NCI-H1417 (cell line): ENCODE measurements at regions not wholly inside any gene's neighbourhood (a gene's known extent, or its start where the extent isn't known, plus 50 kb on each side); places are given as distances from the start of the nearest gene placed in this dataset.
A peak's percentile ranks its signal among the peaks of the same experiment; 100 is the strongest.
"Not testable (repeated sequence)": the region's sequence is repeated elsewhere in the genome, so short reads cannot be mapped to it uniquely, and the experiment has no call there.

Source experiments
- DNase-seq, 3 experiments: peaks; one replicate each; lab custom pipeline; 2025; lab: John Stamatoyannopoulos, UW

DNA sequence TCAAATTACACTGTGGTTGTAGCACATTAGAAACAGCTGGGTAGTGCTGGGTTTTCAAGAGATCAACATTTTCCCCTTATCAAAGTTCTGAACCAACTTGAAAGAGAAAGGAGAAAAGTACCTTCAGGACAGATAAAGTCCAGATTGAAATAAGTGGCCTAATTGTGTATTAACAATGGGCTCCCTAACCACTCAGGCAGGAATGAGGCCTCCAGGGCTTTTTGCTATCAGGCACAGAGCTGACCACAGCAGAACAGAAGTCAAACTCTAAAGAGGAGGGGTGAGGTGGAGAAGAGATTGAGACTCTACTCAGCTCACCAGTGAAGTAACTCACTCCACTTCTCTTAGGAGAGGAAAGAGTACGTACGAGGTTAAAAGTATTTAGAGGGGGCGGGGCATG lies 394.1 kb upstream of the PHF14 start:
- peak in 1 of 3 experiments; percentile 10 for DNase-seq

DNA sequence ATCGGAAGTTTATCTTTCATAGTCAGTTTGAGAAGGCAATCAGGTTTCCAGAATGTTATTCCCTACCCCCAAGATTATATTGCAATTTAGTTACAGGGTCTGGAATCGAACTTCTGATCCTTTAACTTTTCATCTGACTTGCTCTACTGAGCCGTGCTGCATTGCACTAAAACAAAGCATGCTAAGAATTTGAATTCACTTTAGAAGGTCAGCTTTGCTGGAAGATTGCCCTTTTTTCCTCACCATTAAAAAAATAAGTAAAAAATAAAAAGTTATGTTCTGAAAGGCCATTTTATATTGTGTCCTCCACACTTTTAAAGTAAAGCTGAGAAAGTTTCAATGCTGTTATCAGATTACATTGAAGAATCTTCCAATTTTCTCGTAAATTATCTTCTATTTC lies 388.8 kb upstream of the PHF14 start:
- DNase-seq = no peak

DNA sequence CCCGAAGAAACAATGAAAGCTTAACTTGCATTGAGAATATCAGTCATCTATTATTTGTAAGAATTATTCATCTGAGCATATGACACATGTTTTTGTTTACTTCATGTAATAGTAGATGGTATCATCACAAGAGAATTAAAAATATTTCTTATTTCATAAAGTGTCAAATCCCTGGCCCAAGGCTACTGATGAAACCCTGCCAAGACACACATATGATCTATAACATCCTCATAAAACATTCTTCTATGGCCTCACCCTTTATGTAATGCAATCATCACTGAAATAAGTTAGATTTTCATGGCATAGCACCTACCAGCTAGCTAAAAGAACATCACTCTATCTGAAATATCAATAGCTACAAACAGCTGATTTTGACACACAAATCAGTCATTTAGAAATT lies 385.6 kb upstream of the PHF14 start:
- DNase-seq = no peak

DNA sequence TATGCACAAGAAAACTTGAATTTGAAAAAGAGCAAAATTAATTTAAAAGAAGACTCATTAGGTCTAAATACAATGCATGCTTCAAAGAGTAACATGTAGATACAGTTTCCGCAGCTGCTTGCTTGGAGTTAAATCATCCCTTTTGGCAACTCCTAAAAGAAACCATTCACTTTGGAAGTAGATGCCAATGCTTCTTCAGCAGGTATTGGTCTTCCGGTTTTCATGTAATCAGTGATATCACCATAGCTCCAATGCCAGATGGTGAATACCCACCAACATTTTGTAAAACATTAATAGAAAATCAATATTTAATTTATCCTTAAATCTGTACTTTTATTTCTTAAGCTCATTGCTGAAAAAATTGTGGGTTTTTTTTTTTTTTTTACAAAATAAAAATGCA lies 381.1 kb upstream of the PHF14 start:
- DNase-seq = no peak

DNA sequence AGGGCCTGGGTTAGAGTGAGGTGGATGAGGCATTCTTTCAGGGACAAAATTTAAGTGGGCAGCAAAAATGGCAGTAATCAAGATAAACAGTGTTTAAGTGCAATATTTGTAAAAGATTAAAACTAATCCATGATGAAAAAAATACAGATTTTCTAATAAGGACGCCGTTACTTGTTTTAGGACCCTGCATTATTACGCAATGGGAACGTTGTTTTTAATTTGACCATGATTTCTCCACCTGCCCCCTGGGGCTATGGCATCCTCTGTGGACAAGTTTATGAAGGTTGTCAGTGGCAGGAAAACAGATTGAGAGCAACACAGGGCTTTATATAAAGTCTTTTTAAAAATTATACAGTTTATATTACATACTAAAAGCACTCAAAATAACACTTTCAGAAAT lies 380.6 kb upstream of the PHF14 start:
- DNase-seq = peak in 1 of 3 experiments; percentile 12

DNA sequence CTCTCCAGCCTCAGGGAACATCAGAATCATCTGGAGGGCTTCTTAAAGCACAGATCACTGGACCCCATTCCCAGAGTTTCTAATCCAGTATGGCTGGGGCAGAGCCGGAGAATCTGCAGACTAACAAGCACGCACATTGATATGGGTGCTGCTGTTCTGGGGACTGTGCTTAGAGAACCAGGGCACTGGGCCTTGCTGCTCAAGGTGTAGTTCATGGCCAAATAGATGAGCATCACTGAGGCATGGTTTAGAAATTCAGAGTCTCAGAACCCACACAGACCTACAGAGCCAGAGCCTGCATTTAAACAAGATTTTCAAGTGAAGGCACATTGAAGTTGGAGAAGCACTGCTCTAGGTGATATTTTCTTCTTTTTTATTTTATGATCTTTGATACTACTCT lies 376.8 kb upstream of the PHF14 start:
- no peak for DNase-seq

DNA sequence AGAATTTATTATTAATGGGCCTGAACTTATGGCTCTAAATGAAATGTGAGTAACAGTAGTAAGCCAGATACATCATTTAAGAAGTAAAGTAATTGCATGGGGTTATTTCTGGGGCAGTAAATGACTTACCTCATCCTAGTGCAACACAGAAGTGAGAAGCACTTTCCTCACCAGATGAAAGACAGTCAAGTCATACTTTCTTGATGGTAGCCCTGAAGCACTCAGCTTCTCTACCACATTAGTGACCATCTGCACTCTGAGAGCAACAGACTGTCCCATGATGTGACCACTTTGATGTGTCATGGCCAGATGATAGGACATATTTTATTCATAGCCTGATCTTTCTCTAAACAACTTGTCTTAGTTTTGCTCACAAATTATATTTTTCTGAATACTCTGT lies 369.5 kb upstream of the PHF14 start:
- no peak for DNase-seq

DNA sequence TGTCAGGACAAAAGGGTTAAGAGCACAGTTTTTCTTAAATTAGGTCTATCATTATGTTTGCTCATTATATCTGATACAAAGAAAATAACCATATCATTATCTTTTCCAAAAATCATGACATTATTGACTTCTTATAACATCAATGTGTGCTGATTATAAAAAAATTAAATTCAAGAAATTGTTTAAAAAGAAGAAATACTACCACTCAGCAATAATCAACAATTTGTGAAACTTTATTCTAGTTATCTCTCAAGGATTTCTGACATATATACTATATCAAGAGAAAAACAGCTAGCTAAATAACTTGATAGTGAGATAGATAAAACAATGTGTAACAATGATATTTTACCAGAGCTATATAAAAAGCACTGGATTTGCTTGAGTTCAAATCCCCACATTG lies 360.7 kb upstream of the PHF14 start:
- no peak for DNase-seq

DNA sequence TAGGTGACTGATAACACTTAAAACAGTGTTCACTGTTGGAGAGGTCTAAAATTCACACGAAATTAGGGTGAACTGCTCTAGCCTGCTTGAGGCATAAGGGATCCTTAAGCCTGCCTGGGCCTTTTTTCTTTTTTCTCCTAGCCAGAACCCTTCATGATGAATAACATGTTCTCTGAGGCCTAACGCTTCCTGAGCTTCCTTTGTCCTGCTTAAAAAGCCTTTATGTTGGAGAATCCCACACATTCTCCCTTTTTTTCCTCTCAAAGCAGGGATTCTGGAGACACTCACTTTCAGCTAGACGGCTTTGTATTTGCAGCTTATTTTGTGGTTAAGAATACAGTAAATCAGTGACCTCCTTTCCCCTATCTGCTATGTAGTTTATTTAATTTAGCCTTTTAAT lies 354.7 kb upstream of the PHF14 start:
- no peak for DNase-seq

DNA sequence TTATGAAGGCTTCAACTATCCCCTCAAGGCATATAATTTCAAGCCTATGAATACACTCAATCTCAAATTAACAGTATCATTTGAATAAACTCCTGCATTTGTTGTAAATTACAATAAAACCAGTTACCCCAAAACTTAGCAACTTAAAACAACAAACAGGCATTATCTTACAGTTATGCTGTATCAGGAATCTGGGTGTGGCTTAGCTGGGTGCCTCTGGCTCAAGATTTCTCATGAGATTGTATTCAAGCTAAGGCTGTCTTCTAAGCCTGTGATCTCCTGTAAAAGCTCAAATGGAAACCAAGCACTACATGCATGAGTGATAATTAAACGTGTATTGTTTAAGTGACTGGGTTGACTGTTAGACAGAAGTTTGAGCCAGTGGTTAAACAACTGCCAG lies 341.0 kb upstream of the PHF14 start:
- no peak for DNase-seq

DNA sequence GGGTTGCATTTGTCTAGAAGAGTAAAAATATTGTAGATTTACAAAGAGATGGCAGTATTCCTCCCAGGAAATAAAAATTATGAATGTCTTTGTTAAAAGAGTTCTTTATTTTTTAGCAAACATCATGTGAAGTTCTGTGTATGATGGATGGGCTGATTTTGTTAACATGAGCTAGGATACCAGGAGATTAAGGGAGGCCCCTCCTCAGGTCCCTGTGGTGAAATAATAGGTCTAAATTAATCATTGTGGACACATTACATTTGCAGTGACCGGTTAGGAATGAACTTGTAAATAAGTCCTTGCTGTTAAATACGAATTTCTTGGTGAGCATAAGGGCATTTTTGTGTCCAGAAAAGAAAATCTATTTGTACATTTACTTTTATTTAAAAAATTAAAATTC lies 339.4 kb upstream of the PHF14 start:
- peak in 2 of 3 experiments; percentile 13 to 69 for DNase-seq

DNA sequence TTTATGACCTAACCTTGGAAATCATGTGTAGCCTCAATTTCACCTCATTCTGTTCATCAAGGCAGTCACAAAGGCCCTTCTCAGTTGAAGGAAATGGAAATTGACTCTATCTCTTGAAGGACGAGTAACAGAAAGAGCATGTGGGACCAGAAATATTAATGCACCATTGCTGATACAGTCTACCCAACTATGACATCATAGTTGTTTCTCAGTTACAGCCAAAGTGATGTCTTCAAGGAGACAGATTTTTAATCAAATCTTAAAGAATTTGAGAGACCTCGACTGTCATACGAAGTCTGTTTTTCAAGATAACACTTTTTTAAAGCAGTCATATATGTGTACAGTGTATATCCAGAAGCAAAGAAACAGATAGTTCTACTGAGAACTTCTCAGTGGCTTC lies 335.7 kb upstream of the PHF14 start:
- DNase-seq = no peak

DNA sequence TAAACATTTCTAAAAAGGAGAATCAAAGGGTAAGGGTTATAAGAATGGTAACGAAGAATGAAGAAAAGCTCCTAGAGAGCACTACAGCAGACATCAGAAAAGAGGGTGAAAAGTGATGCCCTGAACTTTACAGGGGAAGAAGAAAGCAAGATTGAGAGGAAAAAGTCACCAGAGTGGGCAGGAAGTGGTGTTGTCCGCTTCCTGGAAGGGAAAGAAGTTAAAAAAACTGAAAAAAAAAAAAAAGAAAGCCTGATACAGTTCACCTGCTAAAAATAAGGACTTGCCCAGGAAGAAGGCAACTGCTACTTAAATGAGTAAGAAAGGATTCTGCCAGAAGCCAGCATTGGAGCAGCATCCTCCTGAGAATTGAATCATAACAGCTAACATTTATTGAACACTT lies 330.1 kb upstream of the PHF14 start:
- DNase-seq = no peak

DNA sequence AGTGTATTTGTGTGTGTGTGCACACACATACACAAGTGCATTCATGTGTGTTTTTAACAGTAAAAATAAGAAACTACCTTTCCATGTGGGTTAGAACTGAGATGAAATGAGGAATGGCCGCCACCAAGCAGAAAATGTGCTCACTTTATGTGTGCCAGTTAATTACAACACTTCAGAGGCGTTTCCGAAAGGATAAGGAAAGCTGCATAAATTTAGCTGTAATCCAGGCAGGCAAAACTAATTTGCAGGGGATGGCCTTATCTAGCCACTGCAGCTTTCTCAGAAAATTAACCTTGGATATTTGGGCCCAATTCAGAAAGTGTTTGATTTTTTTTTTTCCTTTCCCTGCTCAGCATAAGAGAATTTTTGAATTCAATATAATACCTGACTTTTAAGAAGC lies 328.8 kb upstream of the PHF14 start:
- DNase-seq = peak in 1 of 3 experiments; percentile 31

DNA sequence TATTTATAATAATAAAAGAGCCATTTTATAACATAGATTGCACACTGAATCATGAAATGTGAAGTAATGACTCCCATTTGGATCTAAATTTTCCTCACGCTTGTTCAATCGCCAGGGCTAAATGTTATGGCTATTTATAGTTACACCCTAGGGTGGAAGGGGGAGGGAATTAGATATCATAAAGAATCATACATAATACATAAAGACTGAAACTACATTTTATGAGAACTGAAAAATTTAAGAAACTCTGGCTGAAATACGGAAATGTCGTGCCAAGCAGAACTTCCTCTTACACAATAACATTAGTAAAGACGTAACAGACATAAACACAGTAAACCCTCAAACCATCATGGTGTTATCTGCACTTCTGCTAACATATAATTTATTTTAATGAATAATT lies 327.5 kb upstream of the PHF14 start:
- DNase-seq = no peak

DNA sequence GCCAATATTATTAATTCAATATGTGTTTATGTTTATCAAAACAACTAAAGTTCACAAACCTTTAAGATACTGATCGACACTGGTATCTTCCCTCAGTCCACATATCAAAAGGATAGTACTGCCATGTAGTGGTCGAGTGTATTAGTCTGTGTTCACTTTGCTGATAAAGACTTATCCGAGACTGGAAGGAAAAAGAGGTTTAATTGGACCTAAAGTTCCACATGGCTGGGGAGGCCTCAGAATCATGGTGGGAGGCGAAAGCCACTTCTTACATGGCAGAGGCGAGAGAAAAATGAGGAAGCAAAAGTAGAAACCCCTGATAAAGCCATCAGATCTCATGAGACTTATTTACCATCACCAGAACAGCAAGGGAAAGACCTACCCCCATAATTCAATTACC lies 325.4 kb upstream of the PHF14 start:
- DNase-seq = no peak

DNA sequence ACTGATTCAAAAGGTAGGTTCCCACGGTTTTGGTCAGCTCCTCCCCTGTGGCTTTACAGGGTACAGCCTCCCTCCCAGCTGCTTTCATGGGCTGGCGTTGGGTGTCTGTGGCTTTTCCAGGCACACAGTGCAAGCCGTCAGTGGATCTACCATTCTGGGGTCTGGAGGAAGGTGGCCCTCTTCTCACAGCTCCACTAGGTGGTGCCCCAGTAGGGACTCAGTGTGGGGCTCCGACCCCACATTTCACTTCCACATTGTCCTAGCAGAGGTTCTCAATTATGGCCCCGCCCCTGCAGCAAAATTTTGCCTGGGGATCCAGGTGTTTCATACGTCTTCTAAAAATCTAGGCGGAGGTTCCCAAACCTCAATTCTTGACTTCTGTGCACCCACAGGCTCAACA lies 324.6 kb upstream of the PHF14 start:
- DNase-seq = not testable (repeated sequence)

DNA sequence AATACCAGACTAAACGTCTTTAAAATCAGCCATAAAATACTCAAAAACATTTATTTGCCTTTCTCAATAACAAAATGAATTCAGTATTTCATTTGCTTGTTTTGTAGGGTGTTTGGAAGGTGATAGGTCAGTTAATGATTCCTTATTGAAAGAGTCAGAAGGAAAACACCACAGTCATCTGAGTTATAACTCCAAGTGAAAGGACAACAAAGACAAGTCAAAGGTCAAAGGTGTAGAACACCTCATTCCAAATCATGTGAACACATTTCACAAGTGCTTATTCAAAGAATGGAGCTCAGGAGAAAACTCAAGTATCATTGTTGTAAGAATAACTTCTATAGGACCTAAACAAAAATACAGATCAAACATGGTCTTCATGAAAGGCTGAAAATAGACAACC lies 318.6 kb upstream of the PHF14 start:
- DNase-seq = no peak

DNA sequence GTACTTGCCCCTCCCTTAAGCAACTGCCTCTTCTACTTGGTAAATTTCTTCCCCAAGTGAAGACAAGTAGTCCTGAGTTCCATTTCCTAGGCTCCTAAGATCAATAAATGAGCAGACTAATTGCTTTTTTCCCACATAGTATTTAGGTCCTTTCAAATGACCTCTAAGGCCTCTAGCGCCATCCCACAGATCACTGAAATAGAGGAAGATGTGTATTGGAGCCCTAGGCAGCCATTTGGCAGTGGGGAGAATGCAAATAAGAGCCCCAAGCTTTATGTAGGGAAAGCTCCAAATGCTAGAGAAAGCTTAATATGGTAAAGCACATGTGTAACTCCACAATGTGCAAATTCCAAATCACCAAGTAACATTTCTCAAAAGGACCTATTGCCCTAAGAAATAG lies 316.5 kb upstream of the PHF14 start:
- DNase-seq = no peak

DNA sequence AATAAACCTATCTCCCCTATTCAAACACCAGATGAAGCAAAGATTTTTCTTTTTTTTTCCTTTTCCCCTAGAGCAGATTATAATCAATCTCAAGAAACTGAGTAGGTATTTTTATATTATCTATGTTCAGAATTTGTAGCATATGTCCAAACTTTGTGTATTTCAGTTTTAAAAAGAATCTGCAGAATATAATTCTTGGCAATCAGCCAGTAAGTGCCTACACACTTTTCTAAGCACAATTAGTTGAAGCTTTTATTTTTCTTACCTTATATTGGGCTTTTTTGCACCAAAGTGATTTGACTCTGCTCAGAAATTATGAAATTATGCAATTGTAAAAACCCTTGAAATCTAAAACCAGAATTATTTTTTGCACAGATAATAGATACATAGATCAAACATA lies 315.8 kb upstream of the PHF14 start:
- DNase-seq = no peak

DNA sequence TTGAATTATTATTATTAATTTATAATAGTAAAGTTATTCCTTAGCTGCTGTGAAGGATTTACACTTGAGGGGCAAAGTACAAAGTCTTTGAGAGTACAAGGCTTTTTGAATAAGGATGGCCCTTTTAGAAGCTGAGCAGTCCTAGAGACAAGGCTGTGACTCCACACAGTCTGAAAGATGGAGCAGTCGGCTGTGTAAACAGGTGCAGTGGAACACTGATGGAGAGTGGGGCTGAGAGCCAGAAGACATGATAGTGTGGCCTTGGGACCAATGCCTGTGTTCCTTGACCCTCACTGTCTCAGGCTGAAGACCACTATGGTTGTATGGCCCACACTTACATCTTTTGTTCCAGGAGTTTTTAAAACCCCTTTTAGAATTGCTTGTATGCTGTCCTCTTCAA lies 311.2 kb upstream of the PHF14 start:
- DNase-seq = peak in 1 of 3 experiments; percentile 12

DNA sequence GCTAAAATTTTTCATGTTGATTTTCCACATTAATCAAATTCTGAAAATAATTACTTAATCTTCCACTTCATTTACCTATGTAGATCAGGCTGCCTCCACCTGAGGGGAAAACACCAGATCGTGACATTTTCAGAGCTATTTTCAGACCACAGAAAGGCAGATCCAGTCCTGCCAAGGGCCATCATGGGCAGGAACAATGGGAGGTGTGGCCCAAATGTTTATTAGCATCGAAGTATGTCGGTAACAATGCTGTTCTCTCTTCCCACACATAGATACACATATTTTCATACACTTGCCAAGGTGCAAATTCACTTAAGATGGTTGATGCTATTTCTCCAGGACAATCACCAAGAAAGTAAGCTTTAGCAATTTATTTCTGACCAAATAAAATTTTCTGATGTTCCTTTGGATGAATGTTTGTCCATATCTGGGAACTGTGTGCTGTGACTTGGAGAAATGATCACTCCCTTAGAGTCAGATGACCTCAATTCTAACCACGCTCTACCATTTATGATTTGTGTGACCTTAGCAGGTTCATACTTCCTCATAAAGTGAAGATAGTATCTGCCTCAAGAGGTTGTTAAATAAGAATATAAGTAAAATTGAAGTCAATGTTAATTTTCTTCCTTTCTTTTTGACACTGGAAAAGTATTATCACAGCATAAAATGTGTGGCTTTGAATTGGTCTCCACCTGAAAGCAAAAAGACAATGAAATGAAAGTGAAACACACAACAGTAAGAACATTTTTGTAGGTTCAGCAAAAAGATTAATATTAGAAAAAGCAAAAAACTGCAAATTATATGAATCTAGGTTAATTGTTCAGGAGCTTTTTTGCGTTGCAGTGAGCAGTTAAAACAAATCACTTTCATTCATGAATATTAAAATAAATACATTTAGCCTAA lies 310.4 kb upstream of the PHF14 start:
- DNase-seq = no peak

DNA sequence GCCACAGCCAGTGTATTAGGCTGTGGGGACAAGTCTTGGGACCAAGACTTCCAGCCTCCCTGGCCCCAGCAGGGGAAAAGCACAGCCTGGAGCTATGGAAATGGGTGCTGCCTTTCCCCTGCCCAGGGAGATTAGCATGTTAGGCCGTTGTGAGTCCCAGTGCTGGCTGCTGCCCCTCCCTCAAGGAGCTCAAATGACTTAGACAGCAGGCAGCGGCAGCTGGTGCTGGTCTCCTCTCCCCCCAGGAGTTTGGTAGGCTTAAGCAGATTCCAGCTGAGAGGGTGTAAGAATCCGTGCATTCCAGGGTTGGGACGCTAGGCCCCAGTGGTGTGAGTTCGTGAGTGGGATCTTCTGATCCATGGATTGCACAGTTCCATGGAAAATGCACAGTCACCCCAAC lies 301.5 kb upstream of the PHF14 start:
- no peak for DNase-seq

DNA sequence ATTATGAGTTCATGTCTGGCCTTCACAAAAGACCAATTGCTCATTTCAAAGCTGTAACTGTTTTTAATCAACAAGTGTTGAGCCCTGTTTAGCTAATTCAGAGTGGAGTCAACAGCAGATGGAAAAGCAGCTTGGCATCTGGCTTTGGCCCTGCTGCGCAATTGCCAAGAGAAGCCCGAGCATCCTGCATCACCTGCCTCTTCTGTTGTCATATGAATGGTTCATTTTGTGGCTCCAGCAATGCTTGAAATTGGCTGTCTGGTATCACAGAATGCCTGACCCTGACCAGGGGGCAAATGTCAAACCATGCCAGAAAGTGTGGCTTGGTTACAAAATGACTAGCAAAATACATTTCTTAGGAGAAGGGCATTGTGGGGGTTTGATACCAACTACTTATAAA lies 296.5 kb upstream of the PHF14 start:
- DNase-seq = no peak
